C4-2B (cell line): ENCODE measurements at regions not wholly inside any gene's neighbourhood (a gene's known extent, or its start where the extent isn't known, plus 50 kb on each side); places are given as distances from the start of the nearest gene placed in this dataset.

Experiments used
- CTCF ChIP-seq: fragments of 450-650 bp; conservative IDR thresholded peaks from 2 replicates; pipeline ENCODE4 v1.5.1; 2017; ENCODE audit warnings: mild to moderate bottlenecking
- ZFX ChIP-seq: fragments of 450-650 bp; IDR thresholded peaks from 2 replicates; pipeline ENCODE4 v1.6.1; 2017

- TF ChIP-seq CTCF: peak; percentile 64
- TF ChIP-seq ZFX: no peak
Measured at GRCh38 chr5:168047669-168048111, 243.8 kb upstream of the WWC1 start.
